ENCODE measurements at regions not wholly inside any gene's neighbourhood (a gene's known extent, or its start where the extent isn't known, plus 50 kb on each side); places are given as distances from the start of the nearest gene placed in this dataset.

GRCh38 chr4:3818371-3818770 is 52.2 kb downstream of the ADRA2C start:
- DNase-seq, result no peak
- no peak for TF ChIP-seq GATA1 (IDR thresholded peaks at IDR 0.05; ENCODE audit: low read depth, low read length)
- TF ChIP-seq POLR2A (IDR thresholded peaks at IDR 0.05; ENCODE audit: low read length), result no peak

GRCh38 chr4:3819210-3819919 is 53.2 kb downstream of the ADRA2C start:
- no peak for DNase-seq
- TF ChIP-seq GATA1 (IDR thresholded peaks at IDR 0.05; ENCODE audit: low read depth, low read length) (no peak), POLR2A (IDR thresholded peaks at IDR 0.05; ENCODE audit: low read length) (no peak)

GRCh38 chr4:3820016-3820805 is 54.0 kb downstream of the ADRA2C start:
- no peak for TF ChIP-seq GATA1 (IDR thresholded peaks at IDR 0.05; ENCODE audit: low read depth, low read length)
- no peak for TF ChIP-seq POLR2A (IDR thresholded peaks at IDR 0.05; ENCODE audit: low read length)
- DNase-seq, result no peak

GRCh38 chr4:3820806-3821579 is 54.8 kb downstream of the ADRA2C start:
- DNase-seq, result no peak
- no peak for TF ChIP-seq POLR2A (IDR thresholded peaks at IDR 0.05; ENCODE audit: low read length)
- no peak for TF ChIP-seq GATA1 (IDR thresholded peaks at IDR 0.05; ENCODE audit: low read depth, low read length)

- TF ChIP-seq POLR2A (IDR thresholded peaks at IDR 0.05; ENCODE audit: low read length) (no peak), GATA1 (IDR thresholded peaks at IDR 0.05; ENCODE audit: low read depth, low read length) (no peak)
- DNase-seq, result no peak
Observed at GRCh38 chr4:3821580-3822229, 55.5 kb downstream of the ADRA2C start.

- no peak for DNase-seq
- TF ChIP-seq POLR2A (IDR thresholded peaks at IDR 0.05; ENCODE audit: low read length) (no peak), GATA1 (IDR thresholded peaks at IDR 0.05; ENCODE audit: low read depth, low read length) (no peak)
Observed at GRCh38 chr4:3822230-3822947, 56.2 kb downstream of the ADRA2C start.

GRCh38 chr4:3823496-3824341 is 57.5 kb downstream of the ADRA2C start:
- no peak for DNase-seq
- TF ChIP-seq GATA1 (IDR thresholded peaks at IDR 0.05; ENCODE audit: low read depth, low read length), result no peak

GRCh38 chr4:3824521-3825270 is 58.5 kb downstream of the ADRA2C start:
- DNase-seq, result no peak

GRCh38 chr4:3825530-3825929 is 59.3 kb downstream of the ADRA2C start:
- TF ChIP-seq POLR2A (IDR thresholded peaks at IDR 0.05; ENCODE audit: low read length) (no peak), GATA1 (IDR thresholded peaks at IDR 0.05; ENCODE audit: low read depth, low read length) (no peak)
- DNase-seq, result no peak

More at GRCh38 chr4:3824521-3825270, 58.5 kb downstream of the ADRA2C start:
- TF ChIP-seq GATA1 (IDR thresholded peaks at IDR 0.05; ENCODE audit: low read depth, low read length), result no peak
- no peak for TF ChIP-seq POLR2A (IDR thresholded peaks at IDR 0.05; ENCODE audit: low read length)

- TF ChIP-seq GATA1 (IDR thresholded peaks at IDR 0.05; ENCODE audit: low read depth, low read length), result no peak
- TF ChIP-seq POLR2A (IDR thresholded peaks at IDR 0.05; ENCODE audit: low read length), result no peak
- no peak for DNase-seq
Observed at GRCh38 chr4:3826247-3827172, 60.3 kb downstream of the ADRA2C start.

All from erythroblast (primary cell).